ENCODE measurements at regions not wholly inside any gene's neighbourhood (a gene's known extent, or its start where the extent isn't known, plus 50 kb on each side); places are given as distances from the start of the nearest gene placed in this dataset.

DNA sequence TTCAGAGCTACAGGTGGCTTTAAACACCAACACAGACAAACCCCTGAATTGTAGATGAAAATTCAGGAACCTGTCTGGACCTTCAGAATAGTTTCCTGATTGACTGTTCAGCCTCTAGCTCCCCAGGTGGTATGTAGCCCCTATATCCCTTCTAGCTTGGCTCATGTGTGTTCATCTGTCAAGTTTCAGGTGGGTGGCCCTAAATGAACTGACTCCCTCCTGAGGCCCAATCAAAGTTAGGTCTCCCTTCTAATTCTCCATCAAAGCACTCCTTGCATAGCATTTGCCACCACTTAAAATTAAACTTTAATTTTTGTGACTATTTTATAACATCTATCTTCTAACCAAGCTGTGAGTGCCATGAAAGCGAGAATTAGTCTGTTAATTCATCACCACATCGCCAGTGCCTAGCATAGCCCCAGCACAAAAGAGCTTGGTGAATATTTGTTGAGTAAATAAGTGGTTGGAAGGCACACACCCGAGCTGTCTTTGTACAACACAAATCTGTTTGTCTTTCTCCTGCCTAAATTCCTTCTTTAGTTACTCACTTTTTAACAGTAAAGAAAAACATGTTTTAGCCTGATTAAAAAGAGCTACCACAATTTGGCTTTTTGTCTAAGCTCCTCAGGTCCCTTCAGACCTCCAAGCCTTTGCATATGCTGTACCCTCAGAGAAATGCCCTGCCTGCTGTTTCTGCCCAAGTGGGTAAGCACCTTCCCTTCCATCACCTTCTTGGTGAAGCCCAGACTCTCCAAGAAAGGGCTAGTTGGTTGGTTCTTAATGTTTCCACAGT is 138.1 kb upstream of the HMHB1 start (continued):
- TF ChIP-seq, protein P1, sequence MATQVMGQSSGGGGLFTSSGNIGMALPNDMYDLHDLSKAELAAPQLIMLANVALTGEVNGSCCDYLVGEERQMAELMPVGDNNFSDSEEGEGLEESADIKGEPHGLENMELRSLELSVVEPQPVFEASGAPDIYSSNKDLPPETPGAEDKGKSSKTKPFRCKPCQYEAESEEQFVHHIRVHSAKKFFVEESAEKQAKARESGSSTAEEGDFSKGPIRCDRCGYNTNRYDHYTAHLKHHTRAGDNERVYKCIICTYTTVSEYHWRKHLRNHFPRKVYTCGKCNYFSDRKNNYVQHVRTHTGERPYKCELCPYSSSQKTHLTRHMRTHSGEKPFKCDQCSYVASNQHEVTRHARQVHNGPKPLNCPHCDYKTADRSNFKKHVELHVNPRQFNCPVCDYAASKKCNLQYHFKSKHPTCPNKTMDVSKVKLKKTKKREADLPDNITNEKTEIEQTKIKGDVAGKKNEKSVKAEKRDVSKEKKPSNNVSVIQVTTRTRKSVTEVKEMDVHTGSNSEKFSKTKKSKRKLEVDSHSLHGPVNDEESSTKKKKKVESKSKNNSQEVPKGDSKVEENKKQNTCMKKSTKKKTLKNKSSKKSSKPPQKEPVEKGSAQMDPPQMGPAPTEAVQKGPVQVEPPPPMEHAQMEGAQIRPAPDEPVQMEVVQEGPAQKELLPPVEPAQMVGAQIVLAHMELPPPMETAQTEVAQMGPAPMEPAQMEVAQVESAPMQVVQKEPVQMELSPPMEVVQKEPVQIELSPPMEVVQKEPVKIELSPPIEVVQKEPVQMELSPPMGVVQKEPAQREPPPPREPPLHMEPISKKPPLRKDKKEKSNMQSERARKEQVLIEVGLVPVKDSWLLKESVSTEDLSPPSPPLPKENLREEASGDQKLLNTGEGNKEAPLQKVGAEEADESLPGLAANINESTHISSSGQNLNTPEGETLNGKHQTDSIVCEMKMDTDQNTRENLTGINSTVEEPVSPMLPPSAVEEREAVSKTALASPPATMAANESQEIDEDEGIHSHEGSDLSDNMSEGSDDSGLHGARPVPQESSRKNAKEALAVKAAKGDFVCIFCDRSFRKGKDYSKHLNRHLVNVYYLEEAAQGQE (IDR thresholded peaks at IDR 0.05; ENCODE audit: borderline replicate concordance in 1 of 2, low read depth in 1 of 2, low read length in 2 of 2), result no peak
- TF ChIP-seq RXRB (CRISPR knock-in tag; IDR thresholded peaks at IDR 0.05; ENCODE audit: borderline replicate concordance) (peak; percentile 70; the same call in 1 of the 2 replicates), NFATC3 (CRISPR knock-in tag; IDR thresholded peaks at IDR 0.05) (no peak), ZNF12 (CRISPR knock-in tag; IDR thresholded peaks at IDR 0.05) (no peak), KDM1A (CRISPR knock-in tag; IDR thresholded peaks at IDR 0.05) (no peak), ZNF720 (CRISPR knock-in tag; IDR thresholded peaks at IDR 0.05) (no peak), ZFP36L2 (CRISPR knock-in tag; IDR thresholded peaks at IDR 0.05) (no peak), JDP2 (CRISPR knock-in tag; IDR thresholded peaks at IDR 0.05; ENCODE audit: borderline replicate concordance) (no peak), HDAC1 (CRISPR knock-in tag; IDR thresholded peaks at IDR 0.05) (peak; percentile 46; the same call in 1 of the 2 replicates), ZNF761 (CRISPR knock-in tag; conservative IDR thresholded peaks at IDR 0.05) (no peak), TOPORS (CRISPR knock-in tag; IDR thresholded peaks at IDR 0.05) (no peak), SALL2 (CRISPR knock-in tag; IDR thresholded peaks at IDR 0.05) (no peak), ZNF432 (CRISPR knock-in tag; IDR thresholded peaks at IDR 0.05; ENCODE audit: borderline replicate concordance) (no peak), PTBP1 (IDR thresholded peaks at IDR 0.05; ENCODE audit: low read depth, low read length, poor library complexity, severe bottlenecking) (no peak)
- TF ChIP-seq, protein P2, sequence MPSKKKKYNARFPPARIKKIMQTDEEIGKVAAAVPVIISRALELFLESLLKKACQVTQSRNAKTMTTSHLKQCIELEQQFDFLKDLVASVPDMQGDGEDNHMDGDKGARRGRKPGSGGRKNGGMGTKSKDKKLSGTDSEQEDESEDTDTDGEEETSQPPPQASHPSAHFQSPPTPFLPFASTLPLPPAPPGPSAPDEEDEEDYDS (CRISPR knock-in tag; IDR thresholded peaks at IDR 0.05), result no peak; the same call in 1 of the 2 replicates
- TF ChIP-seq, protein P3, sequence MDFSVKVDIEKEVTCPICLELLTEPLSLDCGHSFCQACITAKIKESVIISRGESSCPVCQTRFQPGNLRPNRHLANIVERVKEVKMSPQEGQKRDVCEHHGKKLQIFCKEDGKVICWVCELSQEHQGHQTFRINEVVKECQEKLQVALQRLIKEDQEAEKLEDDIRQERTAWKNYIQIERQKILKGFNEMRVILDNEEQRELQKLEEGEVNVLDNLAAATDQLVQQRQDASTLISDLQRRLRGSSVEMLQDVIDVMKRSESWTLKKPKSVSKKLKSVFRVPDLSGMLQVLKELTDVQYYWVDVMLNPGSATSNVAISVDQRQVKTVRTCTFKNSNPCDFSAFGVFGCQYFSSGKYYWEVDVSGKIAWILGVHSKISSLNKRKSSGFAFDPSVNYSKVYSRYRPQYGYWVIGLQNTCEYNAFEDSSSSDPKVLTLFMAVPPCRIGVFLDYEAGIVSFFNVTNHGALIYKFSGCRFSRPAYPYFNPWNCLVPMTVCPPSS (IDR thresholded peaks at IDR 0.05), result no peak
- TF ChIP-seq, protein P4, sequence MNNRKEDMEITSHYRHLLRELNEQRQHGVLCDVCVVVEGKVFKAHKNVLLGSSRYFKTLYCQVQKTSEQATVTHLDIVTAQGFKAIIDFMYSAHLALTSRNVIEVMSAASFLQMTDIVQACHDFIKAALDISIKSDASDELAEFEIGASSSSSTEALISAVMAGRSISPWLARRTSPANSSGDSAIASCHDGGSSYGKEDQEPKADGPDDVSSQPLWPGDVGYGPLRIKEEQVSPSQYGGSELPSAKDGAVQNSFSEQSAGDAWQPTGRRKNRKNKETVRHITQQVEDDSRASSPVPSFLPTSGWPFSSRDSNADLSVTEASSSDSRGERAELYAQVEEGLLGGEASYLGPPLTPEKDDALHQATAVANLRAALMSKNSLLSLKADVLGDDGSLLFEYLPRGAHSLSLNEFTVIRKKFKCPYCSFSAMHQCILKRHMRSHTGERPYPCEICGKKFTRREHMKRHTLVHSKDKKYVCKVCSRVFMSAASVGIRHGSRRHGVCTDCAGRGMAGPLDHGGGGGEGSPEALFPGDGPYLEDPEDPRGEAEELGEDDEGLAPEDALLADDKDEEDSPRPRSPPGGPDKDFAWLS (CRISPR knock-in tag; IDR thresholded peaks at IDR 0.05; ENCODE audit: borderline replicate concordance), result no peak
- TF ChIP-seq, protein P5, sequence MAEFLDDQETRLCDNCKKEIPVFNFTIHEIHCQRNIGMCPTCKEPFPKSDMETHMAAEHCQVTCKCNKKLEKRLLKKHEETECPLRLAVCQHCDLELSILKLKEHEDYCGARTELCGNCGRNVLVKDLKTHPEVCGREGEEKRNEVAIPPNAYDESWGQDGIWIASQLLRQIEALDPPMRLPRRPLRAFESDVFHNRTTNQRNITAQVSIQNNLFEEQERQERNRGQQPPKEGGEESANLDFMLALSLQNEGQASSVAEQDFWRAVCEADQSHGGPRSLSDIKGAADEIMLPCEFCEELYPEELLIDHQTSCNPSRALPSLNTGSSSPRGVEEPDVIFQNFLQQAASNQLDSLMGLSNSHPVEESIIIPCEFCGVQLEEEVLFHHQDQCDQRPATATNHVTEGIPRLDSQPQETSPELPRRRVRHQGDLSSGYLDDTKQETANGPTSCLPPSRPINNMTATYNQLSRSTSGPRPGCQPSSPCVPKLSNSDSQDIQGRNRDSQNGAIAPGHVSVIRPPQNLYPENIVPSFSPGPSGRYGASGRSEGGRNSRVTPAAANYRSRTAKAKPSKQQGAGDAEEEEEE (CRISPR knock-in tag; IDR thresholded peaks at IDR 0.05; ENCODE audit: borderline replicate concordance), result no peak

Measured in HepG2 (cell line).